ENCODE measurements at regions not wholly inside any gene's neighbourhood (a gene's known extent, or its start where the extent isn't known, plus 50 kb on each side); places are given as distances from the start of the nearest gene placed in this dataset.
"Not testable (repeated sequence)": the region's sequence is repeated elsewhere in the genome, so short reads cannot be mapped to it uniquely, and the experiment has no call there.

DNA sequence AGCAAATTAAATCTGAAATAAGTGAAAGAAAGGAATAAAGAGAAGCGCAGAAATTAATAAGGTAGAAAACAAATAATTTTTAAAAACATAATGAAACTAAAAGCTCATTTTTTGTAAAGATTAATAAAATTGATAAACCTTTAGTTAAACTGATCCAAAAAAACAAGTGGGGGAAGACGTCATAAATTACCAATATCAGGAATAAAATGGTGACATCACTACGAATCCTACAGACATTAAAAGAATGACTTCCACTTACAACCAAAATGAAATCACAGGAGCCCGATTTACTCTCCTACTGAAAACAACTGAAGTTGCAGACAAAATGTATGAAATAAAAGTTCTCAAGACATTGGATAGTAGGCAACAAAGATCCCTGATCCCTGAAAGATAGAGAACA, 68.1 kb upstream of the IFFO2 start:
- DNase-seq (ENCODE audit: low read depth): no peak

DNA sequence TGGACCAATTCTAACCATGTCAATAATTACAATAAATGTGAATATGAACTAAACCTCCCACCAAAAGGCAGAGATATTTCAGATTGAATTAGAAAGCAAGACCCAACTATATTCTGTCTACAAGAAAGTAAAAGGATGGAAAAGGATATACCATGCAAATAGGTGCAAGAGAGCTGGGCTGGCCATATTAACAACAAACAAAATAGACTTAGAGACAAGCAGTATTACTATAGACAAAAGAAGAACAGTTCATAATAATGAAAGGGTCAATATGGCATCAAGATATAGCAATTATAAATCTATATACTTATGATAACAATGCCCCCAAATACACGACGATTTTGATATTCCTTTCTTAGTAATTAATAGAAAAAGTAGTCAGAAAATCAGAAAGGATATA, 67.3 kb upstream of the IFFO2 start:
- no peak for DNase-seq (ENCODE audit: low read depth)

GRCh38 chr1:19021845-19022244, 65.4 kb upstream of the IFFO2 start:
- no peak for DNase-seq (ENCODE audit: low read depth)

- not testable (repeated sequence) for DNase-seq (ENCODE audit: low read depth)
Observed at GRCh38 chr1:19019288-19019687, 62.8 kb upstream of the IFFO2 start.

DNA sequence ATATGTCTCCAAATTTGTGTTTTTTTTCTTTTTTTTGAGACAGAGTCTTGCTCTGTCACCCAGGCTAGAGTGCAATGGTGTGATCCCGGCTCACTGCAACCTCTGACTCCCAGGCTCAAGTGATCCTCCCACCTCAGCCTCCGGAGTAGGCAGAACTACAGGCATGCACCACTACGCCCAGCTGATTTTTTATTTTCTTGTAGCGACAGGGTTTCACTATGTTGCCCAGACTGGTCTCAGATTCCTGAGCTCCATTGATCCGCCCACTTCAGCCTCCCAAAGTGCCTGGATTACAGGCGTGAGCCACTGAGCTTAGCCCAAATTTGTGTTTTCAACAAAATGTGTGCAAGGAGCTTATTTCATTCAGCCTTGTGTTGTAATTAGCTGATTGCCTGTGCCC, 59.0 kb upstream of the IFFO2 start:
- DNase-seq (ENCODE audit: low read depth): no peak

DNA sequence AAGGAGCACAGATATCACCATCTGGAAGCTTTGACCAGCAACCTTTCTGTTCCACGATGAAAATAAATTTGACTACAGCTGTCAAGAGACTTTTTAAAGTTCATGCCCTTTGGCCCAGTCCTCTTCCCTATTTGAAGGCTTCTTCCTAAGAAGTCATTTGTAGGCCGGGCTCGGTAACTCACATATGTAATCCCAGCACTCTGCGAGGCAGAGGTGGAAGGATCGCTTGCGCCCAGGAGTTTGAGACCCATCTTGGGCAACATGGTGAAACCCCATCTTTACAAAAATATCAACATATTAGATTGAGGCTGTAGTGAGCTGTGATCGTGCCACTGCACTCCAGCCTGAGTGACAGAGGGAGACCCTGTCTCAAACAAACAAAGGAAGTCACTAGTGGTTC, 58.3 kb upstream of the IFFO2 start:
- DNase-seq (ENCODE audit: low read depth): no peak

- DNase-seq (ENCODE audit: low read depth): no peak
Observed at GRCh38 chr1:19013826-19014548, 57.5 kb upstream of the IFFO2 start.

DNA sequence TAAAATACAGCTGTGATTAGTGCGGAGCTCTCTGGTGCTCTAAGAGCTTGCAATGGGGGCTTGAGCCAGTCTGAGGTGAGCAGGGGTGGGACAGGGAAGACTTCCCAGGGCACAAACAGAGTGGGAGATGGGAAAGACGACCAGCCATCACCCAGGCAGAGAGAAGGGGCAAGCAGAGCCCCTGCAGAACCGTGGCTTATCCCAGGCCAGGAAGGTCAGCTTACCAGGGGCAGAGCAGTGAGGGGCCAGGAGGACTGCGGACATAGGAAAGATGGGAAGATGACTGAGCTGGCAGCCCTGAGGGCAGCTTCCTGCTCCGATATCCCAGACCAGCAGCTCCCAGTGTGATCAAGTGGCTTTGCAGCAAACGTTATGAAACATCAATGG, 55.4 kb upstream of the IFFO2 start:
- no peak for DNase-seq (ENCODE audit: low read depth)

GRCh38 chr1:19010995-19011844, 54.7 kb upstream of the IFFO2 start:
- peak; percentile 16 for DNase-seq (ENCODE audit: low read depth)

GRCh38 chr1:19010503-19010902, 54.0 kb upstream of the IFFO2 start:
- DNase-seq (ENCODE audit: low read depth): no peak

DNA sequence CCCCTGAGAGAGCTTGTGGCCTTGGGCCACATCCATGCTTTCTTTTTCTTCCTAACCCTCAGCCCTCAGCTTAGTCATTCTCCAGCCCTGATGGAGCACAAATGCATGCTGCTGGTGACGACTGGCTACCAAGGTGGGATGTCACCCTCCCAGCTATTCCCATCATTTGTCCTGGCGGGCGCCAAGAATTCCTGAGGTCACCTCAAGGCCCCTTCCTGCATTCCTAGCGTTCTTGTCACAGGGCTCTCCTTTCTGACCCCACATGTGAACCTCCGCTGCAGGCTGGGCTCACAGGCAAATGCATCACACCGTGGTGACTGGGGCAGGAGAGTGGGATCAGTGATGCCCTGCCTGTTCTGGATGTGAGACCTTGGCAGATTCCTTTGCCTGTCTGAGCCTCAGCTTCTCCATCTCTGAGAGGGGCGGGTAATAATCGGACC, 53.4 kb upstream of the IFFO2 start:
- no peak for DNase-seq (ENCODE audit: low read depth)

GRCh38 chr1:19009126-19009881, 52.8 kb upstream of the IFFO2 start:
- DNase-seq (ENCODE audit: low read depth): no peak

DNA sequence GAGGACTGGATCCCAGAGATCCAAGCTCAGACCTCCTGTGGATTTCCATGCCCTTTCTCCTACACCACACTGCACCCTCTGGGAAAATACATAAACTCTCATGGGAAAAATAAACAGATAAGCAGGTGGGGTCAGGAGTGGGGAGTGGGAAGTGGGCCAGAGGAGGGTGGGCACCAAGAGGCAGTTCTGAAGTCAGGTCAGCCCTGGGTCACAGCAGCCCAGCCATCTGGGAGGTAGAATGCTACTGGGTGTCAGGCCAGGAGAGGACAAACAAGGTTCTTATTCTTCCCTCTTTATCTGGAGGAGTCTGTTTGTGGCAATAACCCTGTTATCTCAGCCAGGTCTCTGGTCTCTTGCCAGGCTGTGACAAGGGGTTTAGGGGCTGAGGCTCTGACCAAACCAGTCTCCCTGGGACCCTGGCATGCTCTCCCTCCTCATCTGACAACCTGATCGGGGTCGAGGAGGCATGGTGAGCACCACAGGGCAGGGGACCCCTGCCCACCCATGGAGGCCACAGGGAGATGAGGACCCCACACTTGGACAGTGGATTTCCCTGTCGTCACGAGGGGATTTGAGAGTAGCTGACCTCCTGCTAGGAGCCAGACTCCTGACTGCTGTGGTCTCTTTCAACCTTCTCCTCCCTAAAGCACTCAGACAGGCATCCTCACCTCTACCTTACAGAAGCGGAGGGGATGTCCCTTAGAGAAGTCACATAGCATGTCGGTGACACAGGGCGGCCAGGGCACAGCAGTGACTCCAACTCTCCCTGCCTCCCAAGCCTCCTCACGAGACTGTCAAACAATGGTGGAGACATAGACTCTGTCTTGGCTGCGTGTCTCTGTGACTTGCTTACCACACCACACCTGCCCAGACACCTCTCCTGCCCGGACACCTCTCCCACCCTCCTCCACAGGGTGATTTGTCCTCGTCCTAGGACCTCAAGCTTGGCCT, 51.3 kb upstream of the IFFO2 start:
- no peak for DNase-seq (ENCODE audit: low read depth)

DNA sequence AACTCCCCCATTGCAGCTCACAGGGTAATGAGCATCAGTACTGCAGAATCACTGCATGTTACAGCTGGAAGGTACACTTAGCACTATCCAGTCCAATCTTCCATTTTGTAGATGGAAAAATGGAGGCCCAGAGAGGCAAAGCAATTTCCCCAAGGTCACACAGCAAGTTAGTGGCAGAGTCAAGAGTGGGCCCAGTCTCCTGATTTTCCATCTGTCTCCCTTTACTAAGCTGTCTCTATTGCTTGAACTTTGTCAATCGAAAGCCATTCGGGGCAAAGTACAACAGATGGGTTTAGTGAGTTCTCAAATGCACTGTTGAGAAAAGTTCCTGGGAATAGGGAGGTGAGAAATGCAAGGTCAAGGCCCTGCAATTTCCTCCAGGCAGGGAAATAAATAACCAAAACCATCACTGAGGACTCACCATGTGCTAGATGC, 50.4 kb upstream of the IFFO2 start:
- no peak for DNase-seq (ENCODE audit: low read depth)

Data from T follicular helper cell (primary cell).